HepG2 (cell line): ENCODE measurements at regions not wholly inside any gene's neighbourhood (a gene's known extent, or its start where the extent isn't known, plus 50 kb on each side); places are given as distances from the start of the nearest gene placed in this dataset.

Experiments used
- ZNF276 ChIP-seq: sonication (generic); formaldehyde crosslinking; IDR thresholded peaks from 2 replicates; pipeline ENCODE4 v1.4.0; 2020; ENCODE audit warnings: mild to moderate bottlenecking, low read depth, missing genetic modification reagents
- ZNF317 ChIP-seq: sonication (generic); formaldehyde crosslinking; IDR thresholded peaks from 2 replicates; pipeline ENCODE4 v1.5.0; 2020; ENCODE audit warnings: mild to moderate bottlenecking, missing genetic modification reagents

GRCh38 chr5:13470975-13471374 lies 473.5 kb downstream of the DNAH5 start:
- TF ChIP-seq ZNF276 (no peak), ZNF317 (CRISPR knock-in tag) (no peak)
